HG02763 (cell line): ENCODE measurements at regions not wholly inside any gene's neighbourhood (a gene's known extent, or its start where the extent isn't known, plus 50 kb on each side); places are given as distances from the start of the nearest gene placed in this dataset.

Experiments
- ATAC-seq: cut with Tn5 transposase; IDR thresholded peaks from one replicate; pipeline ENCODE4 v1.9.1; 2021; ENCODE audit warnings: mild to moderate bottlenecking, moderate library complexity; ENCODE audit not compliant: unreplicated experiment

GRCh38 chr14:100658181-100658886, 68.4 kb upstream of the DLK1 start:
- no peak for ATAC-seq

- no peak for ATAC-seq
Measured at GRCh38 chr14:100659345-100660001, 67.2 kb upstream of the DLK1 start.

- no peak for ATAC-seq
Measured at GRCh38 chr14:100660498-100660881, 66.2 kb upstream of the DLK1 start.

- no peak for ATAC-seq
Measured at GRCh38 chr14:100660882-100661635, 65.6 kb upstream of the DLK1 start.

- no peak for ATAC-seq
Measured at GRCh38 chr14:100662879-100663760, 63.6 kb upstream of the DLK1 start.

DNA sequence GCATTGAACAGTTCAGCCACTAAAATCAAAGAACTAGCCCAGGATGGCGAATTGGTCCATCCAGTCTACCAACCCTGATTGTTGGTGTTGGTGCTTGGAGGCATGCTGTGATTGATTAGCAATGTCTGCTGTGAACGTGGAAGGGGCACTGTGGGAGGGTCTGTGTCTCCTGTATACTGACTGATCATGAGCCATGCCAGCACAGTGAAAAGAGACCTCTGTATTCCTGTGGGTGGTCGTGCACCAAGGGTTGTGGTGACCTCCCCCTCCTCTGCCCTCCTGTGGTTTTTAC, 63.0 kb upstream of the DLK1 start:
- no peak for ATAC-seq

DNA sequence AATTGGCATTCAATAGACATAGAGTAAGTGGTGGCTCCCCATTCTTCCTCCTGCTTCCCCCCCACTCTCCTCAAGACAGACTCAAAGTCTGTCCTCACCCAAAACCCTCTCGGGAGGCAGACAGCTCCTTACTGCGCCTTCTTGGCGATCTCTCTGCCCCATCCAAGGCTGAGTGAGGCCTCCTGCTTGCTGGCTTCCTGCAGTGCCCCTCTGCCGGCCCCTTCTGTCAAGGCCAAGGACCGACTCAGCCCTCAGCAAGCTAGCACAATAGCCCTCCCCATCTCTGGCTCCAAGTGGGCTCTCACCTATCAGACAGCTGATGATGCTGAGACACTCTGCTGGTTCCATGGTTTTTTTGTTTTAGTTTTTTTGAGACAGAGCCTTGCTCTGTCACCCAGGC, 62.5 kb upstream of the DLK1 start:
- ATAC-seq = no peak

DNA sequence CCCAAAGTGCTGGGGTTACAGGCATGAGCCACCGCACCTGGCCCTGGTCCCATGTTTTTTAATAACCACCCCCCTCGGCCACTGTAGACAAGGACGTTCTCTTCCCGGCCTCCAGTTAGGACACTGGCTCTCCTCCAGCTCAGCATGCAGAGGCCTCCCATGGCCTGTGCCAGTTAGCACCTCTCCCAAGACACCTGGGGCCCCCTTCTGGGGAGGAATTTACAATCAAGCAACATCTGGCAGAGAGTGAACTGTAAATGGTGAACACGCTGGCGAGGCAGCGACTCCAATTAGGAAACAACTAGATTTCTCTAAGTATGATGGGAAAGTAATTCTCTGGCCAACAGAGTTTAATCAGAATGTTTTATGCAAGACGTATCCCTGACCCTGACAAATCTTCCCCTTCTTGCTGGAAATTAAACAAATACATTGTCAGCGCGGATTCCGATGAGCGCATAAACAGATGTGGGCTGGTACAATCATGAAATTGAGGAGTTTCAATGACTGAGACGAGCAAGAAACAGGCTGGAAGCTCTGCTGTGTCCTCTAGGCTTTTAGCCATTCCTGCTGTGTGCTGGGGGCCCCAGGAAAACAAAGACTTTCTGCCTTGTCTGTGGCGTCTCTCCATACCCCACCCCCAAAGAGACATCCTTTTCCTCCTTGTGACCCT, 61.7 kb upstream of the DLK1 start:
- ATAC-seq = no peak

GRCh38 chr14:100665511-100666032, 61.1 kb upstream of the DLK1 start:
- no peak for ATAC-seq

- ATAC-seq = no peak
Measured at GRCh38 chr14:100666403-100666802, 60.3 kb upstream of the DLK1 start.

GRCh38 chr14:100666851-100667250, 59.8 kb upstream of the DLK1 start:
- no peak for ATAC-seq

DNA sequence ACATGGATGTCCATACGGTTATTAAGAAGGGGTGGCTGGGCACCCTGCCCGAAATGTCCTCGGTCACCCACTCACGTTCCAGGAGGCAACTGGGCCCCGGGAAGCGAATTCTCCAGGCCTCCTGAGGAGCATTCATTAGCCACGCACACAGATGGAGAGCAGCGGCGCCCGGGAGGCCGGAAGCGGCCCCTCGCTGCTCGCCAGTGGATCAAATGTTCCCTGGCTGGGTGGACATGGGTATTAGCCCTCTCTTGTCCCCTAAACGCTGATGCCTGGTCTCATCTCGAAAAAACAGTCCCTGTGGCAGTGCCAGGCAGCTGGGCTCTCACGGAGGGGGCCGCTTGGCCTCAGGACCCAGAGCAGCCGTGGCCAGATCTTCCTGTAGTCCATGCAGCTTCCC, 59.0 kb upstream of the DLK1 start:
- ATAC-seq = no peak

GRCh38 chr14:100668352-100668751, 58.3 kb upstream of the DLK1 start:
- no peak for ATAC-seq

GRCh38 chr14:100669011-100669412, 57.7 kb upstream of the DLK1 start:
- ATAC-seq = no peak

DNA sequence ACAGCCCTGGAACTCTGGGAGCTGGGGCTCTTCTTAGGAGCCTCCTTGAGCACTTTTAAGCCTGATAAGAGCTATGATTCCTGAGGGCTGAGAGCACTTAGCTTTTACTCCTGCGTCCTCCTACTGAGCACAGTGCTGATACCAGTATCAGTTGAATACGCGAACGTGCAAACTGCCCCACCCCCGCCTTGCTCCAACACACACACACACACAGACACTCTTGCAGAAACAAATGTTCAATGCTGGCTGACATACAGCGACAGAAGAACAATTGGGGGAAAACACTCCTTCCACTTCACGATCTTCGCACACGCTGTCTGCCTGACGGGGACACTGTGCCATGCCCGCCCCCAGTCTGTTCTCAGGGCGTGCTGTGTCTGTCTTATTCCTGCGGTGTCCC, 57.2 kb upstream of the DLK1 start:
- ATAC-seq = no peak

GRCh38 chr14:100670017-100670752, 56.5 kb upstream of the DLK1 start:
- no peak for ATAC-seq

GRCh38 chr14:100670753-100671049, 56.0 kb upstream of the DLK1 start:
- ATAC-seq = no peak

GRCh38 chr14:100671386-100671901, 55.2 kb upstream of the DLK1 start:
- ATAC-seq = no peak

DNA sequence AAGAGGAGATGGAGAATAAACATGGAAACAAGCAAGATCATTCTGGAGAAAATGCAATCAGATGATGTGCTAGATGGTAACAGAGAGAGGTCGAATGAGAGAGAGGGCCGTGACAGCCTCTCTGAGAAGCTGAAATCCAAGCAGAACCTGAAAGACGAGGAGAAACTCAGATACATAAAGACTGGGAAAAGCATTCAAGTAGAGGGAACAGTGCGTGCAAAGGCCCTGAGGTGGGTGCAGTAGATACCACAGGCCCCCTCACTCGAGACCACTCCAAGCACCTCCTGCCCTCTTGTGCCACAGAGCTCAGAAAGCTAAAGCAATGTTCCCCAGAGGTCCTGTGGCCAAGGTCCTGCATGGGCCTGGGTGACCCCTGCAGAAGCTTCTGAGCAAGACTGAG, 54.8 kb upstream of the DLK1 start:
- ATAC-seq = no peak
